GM23338 (cell line): ENCODE measurements at regions not wholly inside any gene's neighbourhood (a gene's known extent, or its start where the extent isn't known, plus 50 kb on each side); places are given as distances from the start of the nearest gene placed in this dataset.

ENCODE experiments used
- ATAC-seq: fragments of 200-7000 bp; cut with Tn5 transposase; 3 replicates; pipeline ENCODE4 v1.9.1; 2020
- DNase-seq: peaks from one replicate; pipeline ENCODE4 v3.0.0-alpha.2; 2015; ENCODE audit warnings: low spot score
- H2AFZ ChIP-seq: fragments of 200-600 bp; sonication (generic); 2 replicates; pipeline ENCODE4 v1.8.0; 2016; ENCODE audit warnings: antibody characterized with exemption, mild to moderate bottlenecking, moderate library complexity
- H3F3A ChIP-seq: fragments of 200-600 bp; sonication (generic); replicated peaks from 2 replicates; pipeline ENCODE4 v1.8.0; 2017; ENCODE audit warnings: antibody characterized with exemption, mixed run types, low read depth
- H3K27ac ChIP-seq: fragments of 200-600 bp; sonication (generic); 2 replicates; pipeline ENCODE4 v1.6.1; 2016; ENCODE audit warnings: low read depth
- H3K27me3 ChIP-seq: fragments of 200-600 bp; sonication (generic); 2 replicates; pipeline ENCODE4 v1.8.0; 2016; ENCODE audit warnings: mild to moderate bottlenecking, mixed run types, moderate library complexity; ENCODE audit not compliant: insufficient read depth
- H3K36me3 ChIP-seq: fragments of 200-600 bp; sonication (generic); 2 replicates; pipeline ENCODE4 v1.8.0; 2016; ENCODE audit warnings: mild to moderate bottlenecking; ENCODE audit not compliant: insufficient read depth
- H3K4me1 ChIP-seq: fragments of 200-600 bp; sonication (generic); 2 replicates; pipeline ENCODE4 v1.8.0; 2016; ENCODE audit warnings: mild to moderate bottlenecking, moderate library complexity; ENCODE audit not compliant: insufficient read depth
- H3K4me2 ChIP-seq: fragments of 200-600 bp; sonication (generic); 2 replicates; pipeline ENCODE4 v1.7.1; 2017; ENCODE audit warnings: mixed run types
- H3K4me3 ChIP-seq: fragments of 200-600 bp; sonication (generic); 2 replicates; pipeline ENCODE4 v1.6.1; 2016; ENCODE audit warnings: mixed run types
- H3K79me2 ChIP-seq: fragments of 200-600 bp; sonication (generic); replicated peaks from 2 replicates; pipeline ENCODE4 v1.8.0; 2017; ENCODE audit warnings: mild to moderate bottlenecking; ENCODE audit not compliant: insufficient read depth
- H3K9me2 ChIP-seq: fragments of 200-600 bp; sonication (generic); 2 replicates; pipeline ENCODE4 v1.8.0; 2017; ENCODE audit not compliant: insufficient read depth
- H4K20me1 ChIP-seq: fragments of 200-600 bp; sonication (generic); replicated peaks from 2 replicates; pipeline ENCODE4 v1.8.0; 2017; ENCODE audit warnings: mild to moderate bottlenecking; ENCODE audit not compliant: insufficient read depth
- H3K27ac Mint-ChIP-seq: 2 replicates; pipeline ENCODE4 v1.8.0; 2020; ENCODE audit warnings: inconsistent platforms, mild to moderate bottlenecking, moderate library complexity, mixed read lengths
- H3K27me3 Mint-ChIP-seq: 3 replicates; pipeline ENCODE4 v1.8.0; 2022; ENCODE audit warnings: low read depth, mild to moderate bottlenecking, moderate library complexity, mixed read lengths, inconsistent platforms; ENCODE audit not compliant: insufficient read depth, poor library complexity
- H3K36me3 Mint-ChIP-seq: 3 replicates; pipeline ENCODE4 v1.8.0; 2021; ENCODE audit warnings: low read depth, mild to moderate bottlenecking, inconsistent platforms, moderate library complexity, mixed read lengths
- H3K4me1 Mint-ChIP-seq: 3 replicates; pipeline ENCODE4 v1.8.0; 2020; ENCODE audit warnings: mild to moderate bottlenecking, inconsistent platforms, mixed read lengths
- H3K4me3 Mint-ChIP-seq: 3 replicates; pipeline ENCODE4 v1.8.0; 2021; ENCODE audit warnings: moderate library complexity, mild to moderate bottlenecking, inconsistent platforms, mixed read lengths
- H3K9me3 Mint-ChIP-seq: 3 replicates; pipeline ENCODE4 v1.8.0; 2020; ENCODE audit warnings: moderate library complexity, mild to moderate bottlenecking, inconsistent platforms, mixed read lengths
- CREB1 ChIP-seq: fragments of 250-450 bp; sonication (Bioruptor Pico); IDR thresholded peaks from 2 replicates; pipeline ENCODE4 v1.5.0; 2020; ENCODE audit warnings: low read depth, mild to moderate bottlenecking, moderate library complexity
- JUNB ChIP-seq: IDR thresholded peaks from one replicate; pipeline ENCODE4 v1.6.1; 2016; ENCODE audit warnings: antibody characterized with exemption; ENCODE audit not compliant: unreplicated experiment
- NANOG ChIP-seq: IDR thresholded peaks from 2 replicates; pipeline ENCODE4 v1.6.1; 2016; ENCODE audit warnings: antibody characterized with exemption, borderline replicate concordance
- POLR2AphosphoS5 ChIP-seq: IDR thresholded peaks from 2 replicates; pipeline ENCODE4 v1.6.1; 2016; ENCODE audit warnings: antibody characterized with exemption, low read depth
- STAT1 ChIP-seq: IDR thresholded peaks from one replicate; pipeline ENCODE4 v1.6.1; 2016; ENCODE audit warnings: antibody characterized with exemption; ENCODE audit not compliant: unreplicated experiment
- ZNF114 ChIP-seq: fragments of 250-450 bp; sonication (Bioruptor Pico); IDR thresholded peaks from 2 replicates; pipeline ENCODE4 v1.5.0; 2020; ENCODE audit warnings: mild to moderate bottlenecking, moderate library complexity
- ZNF462 ChIP-seq: fragments of 250-450 bp; sonication (Bioruptor Pico); IDR thresholded peaks from 2 replicates; pipeline ENCODE4 v1.5.0; 2020; ENCODE audit warnings: mild to moderate bottlenecking, moderate library complexity
- TF ChIP-seq, protein P1 (sequence below): IDR thresholded peaks from 2 replicates; pipeline ENCODE4 v1.6.1; 2016; ENCODE audit warnings: antibody characterized with exemption

- ATAC-seq (no peak), DNase-seq (no peak)
- no peak overlapping the region for H2AFZ ChIP-seq
- Mint-ChIP-seq H3K36me3 (no peaks in the 10 kb centered on the region), H3K4me3 (no peak overlapping the region), H3K9me3 (no peaks in the 10 kb centered on the region), H3K4me1 (peaks cover 21% of the 10 kb centered on the region), H3K27me3 (no peaks in the 10 kb centered on the region), H3K27ac (no peak overlapping the region)
- H3K27ac ChIP-seq, result no peak overlapping the region
- no peaks in the 10 kb centered on the region for H3K36me3 ChIP-seq
- TF ChIP-seq CREB1 (CRISPR knock-in tag) (no peak), NANOG (no peak), ZNF114 (no peak), STAT1 (no peak), ZNF462 (CRISPR knock-in tag) (no peak), POLR2AphosphoS5 (no peak), JUNB (no peak)
- TF ChIP-seq, protein P1, sequence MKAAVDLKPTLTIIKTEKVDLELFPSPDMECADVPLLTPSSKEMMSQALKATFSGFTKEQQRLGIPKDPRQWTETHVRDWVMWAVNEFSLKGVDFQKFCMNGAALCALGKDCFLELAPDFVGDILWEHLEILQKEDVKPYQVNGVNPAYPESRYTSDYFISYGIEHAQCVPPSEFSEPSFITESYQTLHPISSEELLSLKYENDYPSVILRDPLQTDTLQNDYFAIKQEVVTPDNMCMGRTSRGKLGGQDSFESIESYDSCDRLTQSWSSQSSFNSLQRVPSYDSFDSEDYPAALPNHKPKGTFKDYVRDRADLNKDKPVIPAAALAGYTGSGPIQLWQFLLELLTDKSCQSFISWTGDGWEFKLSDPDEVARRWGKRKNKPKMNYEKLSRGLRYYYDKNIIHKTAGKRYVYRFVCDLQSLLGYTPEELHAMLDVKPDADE, result no peak
- no peak overlapping the region for H3K4me3 ChIP-seq
- no peaks in the 10 kb centered on the region for H3F3A ChIP-seq
- H3K4me2 ChIP-seq, result no peak overlapping the region
- no peaks in the 10 kb centered on the region for H3K27me3 ChIP-seq
- no peaks in the 10 kb centered on the region for H3K79me2 ChIP-seq
- H3K9me2 ChIP-seq, result no peaks in the 10 kb centered on the region
- H3K4me1 ChIP-seq, result 0 out of 2 replicates have a peak, but pooled peaks cover 7% of the 10 kb centered on the region
- no peaks in the 10 kb centered on the region for H4K20me1 ChIP-seq
Observed at GRCh38 chr12:69065775-69066174, 132.8 kb upstream of the CPM start.
